GM19025 (cell line): ENCODE measurements at regions not wholly inside any gene's neighbourhood (a gene's known extent, or its start where the extent isn't known, plus 50 kb on each side); places are given as distances from the start of the nearest gene placed in this dataset.

Experiments
- ATAC-seq: cut with Tn5 transposase; IDR thresholded peaks from one replicate; pipeline ENCODE4 v1.9.1; 2021; ENCODE audit warnings: mild to moderate bottlenecking, low read depth, moderate library complexity; ENCODE audit not compliant: unreplicated experiment

GRCh38 chr13:43983373-43983772 is 103.7 kb downstream of the LACC1 start:
- no peak for ATAC-seq

- ATAC-seq, result no peak
Measured at GRCh38 chr13:43984292-43984691, 104.6 kb downstream of the LACC1 start.

- ATAC-seq, result no peak
Measured at GRCh38 chr13:43985422-43986072, 105.8 kb downstream of the LACC1 start.

GRCh38 chr13:43986421-43986981 is 106.8 kb downstream of the LACC1 start:
- no peak for ATAC-seq

GRCh38 chr13:43988302-43988701 is 108.6 kb downstream of the LACC1 start:
- ATAC-seq, result no peak

- no peak for ATAC-seq
Measured at GRCh38 chr13:43990021-43990420, 110.3 kb downstream of the LACC1 start.

- no peak for ATAC-seq
Measured at GRCh38 chr13:43990829-43991228, 111.1 kb downstream of the LACC1 start.

GRCh38 chr13:43991773-43992201 is 112.1 kb downstream of the LACC1 start:
- no peak for ATAC-seq

- no peak for ATAC-seq
Measured at GRCh38 chr13:43992211-43992610, 112.5 kb downstream of the LACC1 start.

GRCh38 chr13:43994999-43995859 is 115.5 kb downstream of the LACC1 start:
- no peak for ATAC-seq

- no peak for ATAC-seq
Measured at GRCh38 chr13:43996221-43996620, 116.5 kb downstream of the LACC1 start.

- no peak for ATAC-seq
Measured at GRCh38 chr13:44003481-44003880, 123.8 kb downstream of the LACC1 start.

- no peak for ATAC-seq
Measured at GRCh38 chr13:44004878-44005277, 125.2 kb downstream of the LACC1 start.

GRCh38 chr13:44007451-44007850 is 127.7 kb downstream of the LACC1 start:
- no peak for ATAC-seq

GRCh38 chr13:44011036-44011435 is 131.3 kb downstream of the LACC1 start:
- ATAC-seq, result no peak

GRCh38 chr13:44012910-44013757 is 133.4 kb downstream of the LACC1 start:
- ATAC-seq, result no peak

GRCh38 chr13:44013758-44014291 is 134.1 kb downstream of the LACC1 start:
- ATAC-seq, result no peak

- no peak for ATAC-seq
Measured at GRCh38 chr13:44014501-44014900, 134.8 kb downstream of the LACC1 start.

GRCh38 chr13:44015118-44015517 is 135.4 kb downstream of the LACC1 start:
- no peak for ATAC-seq

GRCh38 chr13:44015811-44016210 is 136.1 kb downstream of the LACC1 start:
- ATAC-seq, result no peak
